ENCODE measurements at regions not wholly inside any gene's neighbourhood (a gene's known extent, or its start where the extent isn't known, plus 50 kb on each side); places are given as distances from the start of the nearest gene placed in this dataset.
A peak's percentile ranks its signal among the peaks of the same experiment; 100 is the strongest.

GRCh38 chr2:150549381-150549780 is 61.9 kb upstream of the RND3 start:
- TF ChIP-seq POLR2A (IDR thresholded peaks at IDR 0.05), result no peak
- TF ChIP-seq, protein P1, sequence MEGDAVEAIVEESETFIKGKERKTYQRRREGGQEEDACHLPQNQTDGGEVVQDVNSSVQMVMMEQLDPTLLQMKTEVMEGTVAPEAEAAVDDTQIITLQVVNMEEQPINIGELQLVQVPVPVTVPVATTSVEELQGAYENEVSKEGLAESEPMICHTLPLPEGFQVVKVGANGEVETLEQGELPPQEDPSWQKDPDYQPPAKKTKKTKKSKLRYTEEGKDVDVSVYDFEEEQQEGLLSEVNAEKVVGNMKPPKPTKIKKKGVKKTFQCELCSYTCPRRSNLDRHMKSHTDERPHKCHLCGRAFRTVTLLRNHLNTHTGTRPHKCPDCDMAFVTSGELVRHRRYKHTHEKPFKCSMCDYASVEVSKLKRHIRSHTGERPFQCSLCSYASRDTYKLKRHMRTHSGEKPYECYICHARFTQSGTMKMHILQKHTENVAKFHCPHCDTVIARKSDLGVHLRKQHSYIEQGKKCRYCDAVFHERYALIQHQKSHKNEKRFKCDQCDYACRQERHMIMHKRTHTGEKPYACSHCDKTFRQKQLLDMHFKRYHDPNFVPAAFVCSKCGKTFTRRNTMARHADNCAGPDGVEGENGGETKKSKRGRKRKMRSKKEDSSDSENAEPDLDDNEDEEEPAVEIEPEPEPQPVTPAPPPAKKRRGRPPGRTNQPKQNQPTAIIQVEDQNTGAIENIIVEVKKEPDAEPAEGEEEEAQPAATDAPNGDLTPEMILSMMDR (IDR thresholded peaks at IDR 0.05), result no peak
- Histone ChIP-seq H3K4me1 (no peaks in the 10 kb centered on the region), H3K27ac (no peak overlapping the region), H3K36me3 (no peaks in the 10 kb centered on the region), H3K4me3 (no peak overlapping the region), H3K9me3 (no peaks in the 10 kb centered on the region), H3K27me3 (no peaks in the 10 kb centered on the region)
- DNase-seq, result no peak
- intact Hi-C loops (cut with DNase I), result no loop called here
- 51 to 54% methylated on average over 2 of the region's 2 CpGs for WGBS, 2 donors

DNA sequence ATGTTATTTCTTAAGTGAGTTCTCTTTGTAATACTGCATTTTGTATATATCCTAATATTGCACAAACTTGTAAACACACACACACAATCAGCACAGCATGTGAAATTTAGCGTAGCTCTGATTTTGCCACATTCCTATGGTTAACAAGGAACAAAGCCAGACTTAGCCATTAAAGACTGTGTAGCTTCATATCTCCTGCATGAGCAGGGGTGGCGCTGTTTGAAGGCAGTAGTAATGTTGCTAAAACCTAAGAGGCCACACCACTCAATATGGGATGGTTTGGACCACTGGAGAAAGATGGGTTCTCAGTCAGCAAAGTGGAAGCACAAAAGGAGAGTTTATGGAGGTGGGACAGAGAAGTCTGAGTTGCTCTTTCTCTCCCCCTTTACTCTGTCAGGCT is 61.1 kb upstream of the RND3 start:
- TF ChIP-seq POLR2A (IDR thresholded peaks at IDR 0.05), result no peak
- TF ChIP-seq, protein P1 (IDR thresholded peaks at IDR 0.05), result peak in 1 of 6 experiments; percentile 32
- Histone ChIP-seq H3K4me3 (no peak overlapping the region), H3K36me3 (no peaks in the 10 kb centered on the region), H3K27ac (no peak overlapping the region), H3K4me1 (no peaks in the 10 kb centered on the region), H3K9me3 (no peaks in the 10 kb centered on the region), H3K27me3 (no peaks in the 10 kb centered on the region)
- DNase-seq, result no peak
- WGBS, 2 donors, result 62 to 73% methylated on average over 2 of the region's 2 CpGs
- intact Hi-C loops (cut with DNase I), result no loop called here

GRCh38 chr2:150545916-150546315 is 58.4 kb upstream of the RND3 start:
- Histone ChIP-seq H3K4me1 (no peaks in the 10 kb centered on the region), H3K4me3 (no peak overlapping the region), H3K9me3 (no peaks in the 10 kb centered on the region), H3K36me3 (no peaks in the 10 kb centered on the region), H3K27ac (no peak overlapping the region), H3K27me3 (no peaks in the 10 kb centered on the region)
- DNase-seq, result no peak
- intact Hi-C loops (cut with DNase I), result no loop called here
- 66 to 70% methylated on average over 4 of the region's 4 CpGs for WGBS, 2 donors
- TF ChIP-seq, protein P1 (IDR thresholded peaks at IDR 0.05), result no peak
- TF ChIP-seq POLR2A (IDR thresholded peaks at IDR 0.05), result no peak

DNA sequence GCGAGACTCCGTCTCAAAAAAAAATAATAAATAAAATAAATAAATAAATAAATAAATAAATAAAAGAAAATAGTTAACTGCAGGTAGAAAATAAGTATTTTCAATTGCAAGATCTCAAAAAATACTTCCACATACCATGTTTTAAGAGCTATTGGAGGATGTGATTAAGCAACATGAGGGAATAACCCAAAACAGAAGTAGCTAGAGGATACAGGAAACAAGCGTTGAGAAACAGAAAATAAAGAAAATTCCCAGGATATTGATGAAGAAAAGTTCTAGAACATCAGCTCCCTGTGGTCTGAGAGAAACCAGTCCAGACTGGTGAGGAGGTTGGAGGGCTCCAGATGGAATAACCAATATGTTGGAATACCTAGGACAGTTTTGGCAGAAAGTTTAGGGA is 57.3 kb upstream of the RND3 start:
- DNase-seq, result no peak
- H3K27ac ChIP-seq, result no peak overlapping the region
- no peak for TF ChIP-seq POLR2A (IDR thresholded peaks at IDR 0.05)
- no peaks in the 10 kb centered on the region for H3K9me3 ChIP-seq
- H3K4me1 ChIP-seq, result no peaks in the 10 kb centered on the region
- H3K27me3 ChIP-seq, result no peaks in the 10 kb centered on the region
- WGBS, 2 donors, result 88 to 90% methylated on average over 3 of the region's 3 CpGs
- intact Hi-C loops (cut with DNase I), result no loop called here
- no peak overlapping the region for H3K4me3 ChIP-seq
- H3K36me3 ChIP-seq, result no peaks in the 10 kb centered on the region

DNA sequence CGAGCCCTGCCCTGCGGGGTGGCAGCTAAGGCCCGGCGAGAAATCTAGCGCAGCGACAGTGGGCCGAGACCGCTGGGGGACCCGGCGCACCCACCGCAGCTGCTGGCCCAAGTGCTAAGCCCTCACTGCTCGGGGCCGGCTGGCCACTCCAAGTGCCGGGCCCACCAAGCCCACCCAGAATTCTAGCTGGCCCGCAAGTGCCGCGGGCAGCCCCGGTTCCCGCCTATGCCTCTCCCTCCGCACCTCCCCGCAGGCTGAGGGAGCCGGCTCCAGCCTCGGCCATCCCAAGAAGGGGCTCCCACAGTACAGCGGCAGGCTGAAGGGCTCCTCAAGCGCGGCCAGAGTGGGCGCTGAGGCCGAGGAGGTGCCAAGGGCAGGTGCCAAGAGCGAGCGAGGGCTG is 55.2 kb upstream of the RND3 start:
- H3K36me3 ChIP-seq, result no peaks in the 10 kb centered on the region
- no peaks in the 10 kb centered on the region for H3K9me3 ChIP-seq
- H3K27me3 ChIP-seq, result no peaks in the 10 kb centered on the region
- no peak overlapping the region for H3K4me3 ChIP-seq
- H3K27ac ChIP-seq, result no peak overlapping the region
- intact Hi-C loops (cut with DNase I), result no loop called here
- no peak for DNase-seq
- no peaks in the 10 kb centered on the region for H3K4me1 ChIP-seq
- TF ChIP-seq, protein P1 (IDR thresholded peaks at IDR 0.05), result no peak
- TF ChIP-seq POLR2A (IDR thresholded peaks at IDR 0.05), result no peak
- WGBS, 2 donors, result 98 to 100% methylated on average over 2 to 5 of the region's 30 CpGs

- Histone ChIP-seq H3K4me1 (no peaks in the 10 kb centered on the region), H3K36me3 (no peaks in the 10 kb centered on the region), H3K27me3 (no peaks in the 10 kb centered on the region), H3K4me3 (no peak overlapping the region), H3K27ac (no peak overlapping the region), H3K9me3 (no peaks in the 10 kb centered on the region)
- no peak for DNase-seq
- TF ChIP-seq, protein P1 (IDR thresholded peaks at IDR 0.05), result no peak
- TF ChIP-seq POLR2A (IDR thresholded peaks at IDR 0.05), result no peak
- intact Hi-C loops (cut with DNase I), result no loop called here
- 100% methylated on average over 2 of the region's 19 CpGs; no CpG with 5 or more reads in 1 of the 2 donors for WGBS, 2 donors
Measured at GRCh38 chr2:150542172-150542571, 54.7 kb upstream of the RND3 start.

All from esophagus squamous epithelium (tissue), 5 donors.